Caco-2 (cell line): ENCODE measurements at regions not wholly inside any gene's neighbourhood (a gene's known extent, or its start where the extent isn't known, plus 50 kb on each side); places are given as distances from the start of the nearest gene placed in this dataset.

ENCODE experiments used
- BruUV-seq: library from RNA; stranded (reverse); fragments of 400-500 nt; replicated peaks from 2 replicates; lab custom pipeline; 2021; lab: Mats Ljungman, UMichigan
- CTCF ChIA-PET: fragments of 300-600 bp; sonication (Branson Sonifier 250); formaldehyde crosslinking; loops from one replicate; lab custom pipeline; 2022; ENCODE audit warnings: antibody characterized with exemption; lab: Charles Lee
- POLR2A ChIA-PET: fragments of 300-600 bp; sonication (Branson Sonifier 250); formaldehyde crosslinking; loops from one replicate; lab custom pipeline; 2022; ENCODE audit warnings: antibody characterized with exemption; lab: Charles Lee
- DNase-seq, 2 experiments: peaks; one replicate each; pipeline versions ENCODE4 v3.0.0 to v3.0.0-alpha.2; 2020 to 2022
- H3K27me3 ChIP-seq: replicated peaks from 2 replicates; pipeline ENCODE4 v1.6.0; 2011; ENCODE audit warnings: low read length; ENCODE audit not compliant: control insufficient read depth, insufficient read depth
- H3K36me3 ChIP-seq: 2 replicates; pipeline ENCODE4 v1.5.1; 2011; ENCODE audit warnings: low read length; ENCODE audit not compliant: control insufficient read depth, insufficient read depth
- H3K4me1 ChIP-seq: fragments of 250-450 bp; sonication (Bioruptor Pico); 2 replicates; pipeline ENCODE4 v1.5.1; 2020; ENCODE audit warnings: mild to moderate bottlenecking
- H3K4me3 ChIP-seq: 2 replicates; pipeline ENCODE4 v1.5.1; 2011; ENCODE audit warnings: low read depth, mild to moderate bottlenecking, control low read depth, low read length
- H3K9me3 ChIP-seq: fragments of 250-450 bp; sonication (Bioruptor Pico); 2 replicates; pipeline ENCODE4 v1.5.1; 2020; ENCODE audit warnings: mild to moderate bottlenecking, moderate library complexity
- H3K27ac Mint-ChIP-seq: one replicate; pipeline ENCODE4 v1.8.0; 2022; ENCODE audit warnings: mixed read lengths; ENCODE audit not compliant: unreplicated experiment
- H3K27me3 Mint-ChIP-seq: one replicate; pipeline ENCODE4 v1.8.0; 2022; ENCODE audit warnings: mixed read lengths; ENCODE audit not compliant: insufficient read depth, unreplicated experiment
- H3K36me3 Mint-ChIP-seq: one replicate; pipeline ENCODE4 v1.8.0; 2022; ENCODE audit warnings: mild to moderate bottlenecking, mixed read lengths; ENCODE audit not compliant: insufficient read depth, unreplicated experiment
- H3K4me1 Mint-ChIP-seq: one replicate; pipeline ENCODE4 v1.8.0; 2022; ENCODE audit warnings: low read depth, mixed read lengths; ENCODE audit not compliant: unreplicated experiment
- H3K4me3 Mint-ChIP-seq: one replicate; pipeline ENCODE4 v1.8.0; 2022; ENCODE audit warnings: mild to moderate bottlenecking, moderate library complexity, mixed read lengths; ENCODE audit not compliant: unreplicated experiment
- H3K9me3 Mint-ChIP-seq: one replicate; pipeline ENCODE4 v1.8.0; 2022; ENCODE audit warnings: mixed read lengths; ENCODE audit not compliant: unreplicated experiment
- intact Hi-C: fragments of 100-400 bp; cut with micrococcal nuclease; formaldehyde crosslinking; loops from one replicate; pipeline ENCODE4 v1.10.0; 2022; ENCODE audit not compliant: unreplicated experiment
- TF ChIP-seq, protein P1 (sequence below), 2 experiments: fragments of 200-600 bp in 1 of 2; IDR thresholded peaks; 1 replicate in 1 of 2; 2 replicates in 1 of 2; pipeline versions ENCODE4 v1.5.1 to v1.8.0; 2011 to 2022; ENCODE audit warnings: antibody characterized with exemption in 1 of 2, control low read depth in 1 of 2, inconsistent platforms in 1 of 2, low read depth in 1 of 2, low read length in 1 of 2, mild to moderate bottlenecking in 1 of 2, moderate library complexity in 1 of 2; ENCODE audit not compliant: insufficient read depth in 1 of 2, severe bottlenecking in 1 of 2, unreplicated experiment in 1 of 2

- Mint-ChIP-seq H3K36me3 (no peaks in the 10 kb centered on the region), H3K27ac (no peak overlapping the region), H3K4me1 (no peaks in the 10 kb centered on the region), H3K27me3 (no peaks in the 10 kb centered on the region), H3K9me3 (no peaks in the 10 kb centered on the region), H3K4me3 (no peak overlapping the region)
- Histone ChIP-seq H3K4me3 (no peak overlapping the region), H3K36me3 (no peaks in the 10 kb centered on the region), H3K9me3 (no peaks in the 10 kb centered on the region), H3K4me1 (no peaks in the 10 kb centered on the region), H3K27me3 (no peaks in the 10 kb centered on the region)
- BruUV-seq: no TSS peak
- intact Hi-C loops: no loop called here
- CTCF ChIA-PET: no interaction called here
- POLR2A ChIA-PET: no interaction called here
- DNase-seq: no peak
- TF ChIP-seq, protein P1, sequence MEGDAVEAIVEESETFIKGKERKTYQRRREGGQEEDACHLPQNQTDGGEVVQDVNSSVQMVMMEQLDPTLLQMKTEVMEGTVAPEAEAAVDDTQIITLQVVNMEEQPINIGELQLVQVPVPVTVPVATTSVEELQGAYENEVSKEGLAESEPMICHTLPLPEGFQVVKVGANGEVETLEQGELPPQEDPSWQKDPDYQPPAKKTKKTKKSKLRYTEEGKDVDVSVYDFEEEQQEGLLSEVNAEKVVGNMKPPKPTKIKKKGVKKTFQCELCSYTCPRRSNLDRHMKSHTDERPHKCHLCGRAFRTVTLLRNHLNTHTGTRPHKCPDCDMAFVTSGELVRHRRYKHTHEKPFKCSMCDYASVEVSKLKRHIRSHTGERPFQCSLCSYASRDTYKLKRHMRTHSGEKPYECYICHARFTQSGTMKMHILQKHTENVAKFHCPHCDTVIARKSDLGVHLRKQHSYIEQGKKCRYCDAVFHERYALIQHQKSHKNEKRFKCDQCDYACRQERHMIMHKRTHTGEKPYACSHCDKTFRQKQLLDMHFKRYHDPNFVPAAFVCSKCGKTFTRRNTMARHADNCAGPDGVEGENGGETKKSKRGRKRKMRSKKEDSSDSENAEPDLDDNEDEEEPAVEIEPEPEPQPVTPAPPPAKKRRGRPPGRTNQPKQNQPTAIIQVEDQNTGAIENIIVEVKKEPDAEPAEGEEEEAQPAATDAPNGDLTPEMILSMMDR (IDR thresholded peaks at IDR 0.05; ENCODE audit: insufficient read depth in 1 of 2, low read depth in 1 of 2, low read length in 1 of 2, severe bottlenecking in 1 of 2, unreplicated experiment in 1 of 2): no peak
Observed at GRCh38 chr12:107967170-107967569, 161.9 kb upstream of the WSCD2 start.

DNA sequence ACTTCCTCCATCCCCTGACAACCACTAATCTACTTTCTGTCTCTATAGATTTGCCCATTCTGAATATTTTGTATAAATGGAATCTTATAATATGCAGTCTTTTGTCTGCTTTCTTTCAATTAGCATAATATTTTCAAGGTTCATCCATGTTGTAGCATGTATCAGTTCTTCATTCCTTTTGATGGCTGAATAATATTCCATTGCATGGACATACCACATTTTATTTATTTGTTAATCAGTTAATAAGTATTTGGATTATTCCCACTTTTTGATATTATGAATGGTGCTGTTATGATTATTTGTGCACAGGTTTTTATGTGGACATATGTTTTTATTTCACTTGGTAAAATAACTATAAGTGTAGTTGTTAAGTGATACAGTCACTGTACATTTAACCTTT, 155.1 kb upstream of the WSCD2 start:
- no peak for DNase-seq
- Mint-ChIP-seq H3K4me3 (no peak overlapping the region), H3K27me3 (peaks cover 3% of the 10 kb centered on the region), H3K9me3 (no peaks in the 10 kb centered on the region), H3K4me1 (no peaks in the 10 kb centered on the region), H3K27ac (no peak overlapping the region), H3K36me3 (no peaks in the 10 kb centered on the region)
- H3K4me3 ChIP-seq: no peak overlapping the region
- no peaks in the 10 kb centered on the region for H3K27me3 ChIP-seq
- H3K4me1 ChIP-seq: no peaks in the 10 kb centered on the region
- TF ChIP-seq, protein P1 (IDR thresholded peaks at IDR 0.05; ENCODE audit: insufficient read depth in 1 of 2, low read depth in 1 of 2, low read length in 1 of 2, severe bottlenecking in 1 of 2, unreplicated experiment in 1 of 2): no peak
- no TSS peak for BruUV-seq
- ChIA-PET CTCF (no interaction called here), POLR2A (no interaction called here)
- no peaks in the 10 kb centered on the region for H3K36me3 ChIP-seq
- intact Hi-C loops: no loop called here
- H3K9me3 ChIP-seq: peaks cover 4% of the 10 kb centered on the region; the same call in 1 of the 2 replicates

DNA sequence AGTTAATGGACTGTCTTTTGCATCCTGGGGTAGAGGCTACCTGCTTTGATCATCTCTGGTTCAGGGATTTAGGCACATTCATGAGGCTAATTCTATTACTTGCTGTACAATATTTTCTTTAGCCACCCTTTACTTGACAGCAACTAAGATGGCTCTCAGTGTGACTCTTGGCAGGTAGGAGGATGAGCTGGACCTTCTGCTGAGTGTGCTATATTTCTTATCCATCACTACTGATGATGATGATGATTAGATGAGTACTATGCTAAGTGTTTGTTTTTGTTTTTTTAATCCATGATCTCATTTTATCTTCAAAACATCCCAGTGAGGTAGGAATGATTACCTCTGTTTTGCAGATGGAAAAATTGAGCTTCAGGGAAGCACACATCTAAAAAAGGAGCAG, 152.8 kb upstream of the WSCD2 start:
- H3K27me3 Mint-ChIP-seq: peaks cover 3% of the 10 kb centered on the region
- H3K27ac Mint-ChIP-seq: no peak overlapping the region
- CTCF ChIA-PET: no interaction called here
- Histone ChIP-seq H3K36me3 (no peaks in the 10 kb centered on the region), H3K4me1 (no peaks in the 10 kb centered on the region), H3K9me3 (peaks cover 4% of the 10 kb centered on the region; the same call in 1 of the 2 replicates), H3K27me3 (no peaks in the 10 kb centered on the region), H3K4me3 (no peak overlapping the region)
- no peaks in the 10 kb centered on the region for H3K36me3 Mint-ChIP-seq
- BruUV-seq: no TSS peak
- DNase-seq: no peak
- POLR2A ChIA-PET: no interaction called here
- H3K4me3 Mint-ChIP-seq: no peak overlapping the region
- no peaks in the 10 kb centered on the region for H3K4me1 Mint-ChIP-seq
- intact Hi-C loops: no loop called here
- H3K9me3 Mint-ChIP-seq: no peaks in the 10 kb centered on the region
- TF ChIP-seq, protein P1 (IDR thresholded peaks at IDR 0.05; ENCODE audit: insufficient read depth in 1 of 2, low read depth in 1 of 2, low read length in 1 of 2, severe bottlenecking in 1 of 2, unreplicated experiment in 1 of 2): no peak
